T47D (cell line): ENCODE measurements at regions not wholly inside any gene's neighbourhood (a gene's known extent, or its start where the extent isn't known, plus 50 kb on each side); places are given as distances from the start of the nearest gene placed in this dataset.

Experiments
- DNase-seq, 2 experiments: peaks; one replicate each; pipeline versions ENCODE4 v3.0.0 to v3.0.0-alpha.2; 2011 to 2012; ENCODE audit warnings: low read depth in 1 of 2, low spot score in 1 of 2
- JUND ChIP-seq: IDR thresholded peaks from 2 replicates; pipeline ENCODE4 v1.6.1; 2012; ENCODE audit warnings: low read depth
- in situ Hi-C: cut with HindIII; loops from 2 replicates; pipeline ENCODE4 v1.10.0; 2016; ENCODE audit warnings: low sequenced_read_pairs, low pct_unique_long_range_greater_than_20kb

- no peak for TF ChIP-seq JUND
- no peak for DNase-seq
- in situ Hi-C loops, result no loop called here
Measured at GRCh38 chr14:105838591-105839424, 312.4 kb downstream of the TMEM121 start.

- DNase-seq, result no peak
- in situ Hi-C loops, result no loop called here
- no peak for TF ChIP-seq JUND
Measured at GRCh38 chr14:105839425-105840265, 313.3 kb downstream of the TMEM121 start.

GRCh38 chr14:105840266-105841021 lies 314.1 kb downstream of the TMEM121 start:
- in situ Hi-C loops, result no loop called here
- no peak for DNase-seq
- no peak for TF ChIP-seq JUND

GRCh38 chr14:105841022-105842009 lies 314.9 kb downstream of the TMEM121 start:
- no peak for TF ChIP-seq JUND
- in situ Hi-C loops, result no loop called here
- DNase-seq, result no peak

- no peak for DNase-seq
- in situ Hi-C loops, result no loop called here
- TF ChIP-seq JUND, result no peak
Measured at GRCh38 chr14:105842105-105842504, 315.7 kb downstream of the TMEM121 start.

- DNase-seq, result no peak
- in situ Hi-C loops, result no loop called here
- TF ChIP-seq JUND, result no peak
Measured at GRCh38 chr14:105843444-105844046, 317.2 kb downstream of the TMEM121 start.

- no peak for DNase-seq
- in situ Hi-C loops, result no loop called here
- no peak for TF ChIP-seq JUND
Measured at GRCh38 chr14:105844047-105844630, 317.8 kb downstream of the TMEM121 start.

GRCh38 chr14:105844810-105845724 lies 318.7 kb downstream of the TMEM121 start:
- no peak for DNase-seq
- in situ Hi-C loops, result no loop called here
- TF ChIP-seq JUND, result no peak

- no peak for DNase-seq
- in situ Hi-C loops, result no loop called here
- no peak for TF ChIP-seq JUND
Measured at GRCh38 chr14:105845725-105846309, 319.4 kb downstream of the TMEM121 start.

- in situ Hi-C loops, result no loop called here
- no peak for TF ChIP-seq JUND
- DNase-seq, result no peak
Measured at GRCh38 chr14:105846312-105846711, 319.9 kb downstream of the TMEM121 start.
